ENCODE measurements at regions not wholly inside any gene's neighbourhood (a gene's known extent, or its start where the extent isn't known, plus 50 kb on each side); places are given as distances from the start of the nearest gene placed in this dataset.

DNA sequence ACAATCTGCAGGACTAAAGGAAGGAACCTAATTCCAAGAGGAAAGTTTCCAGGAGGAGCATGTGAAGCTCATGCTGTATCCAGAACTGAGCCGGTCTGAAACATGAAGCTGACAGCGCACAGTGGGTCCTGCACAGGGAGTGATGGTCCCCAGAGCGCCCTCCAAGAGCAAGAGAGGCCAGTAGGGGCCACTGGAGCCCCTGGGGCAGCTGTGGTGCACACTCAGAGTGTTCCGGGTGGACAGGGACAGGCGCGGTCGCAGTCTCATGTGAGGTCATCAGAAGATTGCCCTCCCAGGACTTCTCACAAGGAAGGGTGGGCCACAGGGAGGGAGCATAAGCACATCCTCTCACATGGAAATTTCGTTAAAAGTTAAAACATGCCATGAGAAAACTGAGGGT lies 355.9 kb downstream of the EIPR1 start:
- TF ChIP-seq, protein P1, sequence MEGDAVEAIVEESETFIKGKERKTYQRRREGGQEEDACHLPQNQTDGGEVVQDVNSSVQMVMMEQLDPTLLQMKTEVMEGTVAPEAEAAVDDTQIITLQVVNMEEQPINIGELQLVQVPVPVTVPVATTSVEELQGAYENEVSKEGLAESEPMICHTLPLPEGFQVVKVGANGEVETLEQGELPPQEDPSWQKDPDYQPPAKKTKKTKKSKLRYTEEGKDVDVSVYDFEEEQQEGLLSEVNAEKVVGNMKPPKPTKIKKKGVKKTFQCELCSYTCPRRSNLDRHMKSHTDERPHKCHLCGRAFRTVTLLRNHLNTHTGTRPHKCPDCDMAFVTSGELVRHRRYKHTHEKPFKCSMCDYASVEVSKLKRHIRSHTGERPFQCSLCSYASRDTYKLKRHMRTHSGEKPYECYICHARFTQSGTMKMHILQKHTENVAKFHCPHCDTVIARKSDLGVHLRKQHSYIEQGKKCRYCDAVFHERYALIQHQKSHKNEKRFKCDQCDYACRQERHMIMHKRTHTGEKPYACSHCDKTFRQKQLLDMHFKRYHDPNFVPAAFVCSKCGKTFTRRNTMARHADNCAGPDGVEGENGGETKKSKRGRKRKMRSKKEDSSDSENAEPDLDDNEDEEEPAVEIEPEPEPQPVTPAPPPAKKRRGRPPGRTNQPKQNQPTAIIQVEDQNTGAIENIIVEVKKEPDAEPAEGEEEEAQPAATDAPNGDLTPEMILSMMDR (IDR thresholded peaks at IDR 0.05) = no peak
- TF ChIP-seq POLR2AphosphoS5 (IDR thresholded peaks at IDR 0.05) (no peak), POLR2A (IDR thresholded peaks at IDR 0.05; ENCODE audit: low read depth) (no peak), EP300 (IDR thresholded peaks at IDR 0.05) (no peak)
